ENCODE measurements at regions not wholly inside any gene's neighbourhood (a gene's known extent, or its start where the extent isn't known, plus 50 kb on each side); places are given as distances from the start of the nearest gene placed in this dataset.

DNA sequence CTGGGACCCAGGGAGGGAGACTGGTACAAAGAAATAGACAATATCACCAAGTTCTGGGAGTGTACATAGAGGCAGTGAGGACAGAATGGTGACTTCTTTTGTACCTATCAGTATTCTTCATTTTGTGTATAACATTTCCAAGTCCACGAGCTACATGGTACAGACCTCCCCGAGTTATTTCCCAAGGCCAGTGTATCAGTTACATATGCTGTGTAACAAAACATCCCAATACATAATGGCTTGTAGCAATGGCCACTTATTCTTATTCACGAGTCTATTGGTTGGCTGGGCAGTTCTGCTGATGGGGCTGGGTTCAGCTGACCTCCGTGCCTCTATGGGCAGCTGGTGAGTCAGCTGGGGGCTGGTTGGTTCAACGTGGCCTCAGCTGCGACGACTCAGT, 98.7 kb upstream of the RFLNA start:
- TF ChIP-seq, protein P1, sequence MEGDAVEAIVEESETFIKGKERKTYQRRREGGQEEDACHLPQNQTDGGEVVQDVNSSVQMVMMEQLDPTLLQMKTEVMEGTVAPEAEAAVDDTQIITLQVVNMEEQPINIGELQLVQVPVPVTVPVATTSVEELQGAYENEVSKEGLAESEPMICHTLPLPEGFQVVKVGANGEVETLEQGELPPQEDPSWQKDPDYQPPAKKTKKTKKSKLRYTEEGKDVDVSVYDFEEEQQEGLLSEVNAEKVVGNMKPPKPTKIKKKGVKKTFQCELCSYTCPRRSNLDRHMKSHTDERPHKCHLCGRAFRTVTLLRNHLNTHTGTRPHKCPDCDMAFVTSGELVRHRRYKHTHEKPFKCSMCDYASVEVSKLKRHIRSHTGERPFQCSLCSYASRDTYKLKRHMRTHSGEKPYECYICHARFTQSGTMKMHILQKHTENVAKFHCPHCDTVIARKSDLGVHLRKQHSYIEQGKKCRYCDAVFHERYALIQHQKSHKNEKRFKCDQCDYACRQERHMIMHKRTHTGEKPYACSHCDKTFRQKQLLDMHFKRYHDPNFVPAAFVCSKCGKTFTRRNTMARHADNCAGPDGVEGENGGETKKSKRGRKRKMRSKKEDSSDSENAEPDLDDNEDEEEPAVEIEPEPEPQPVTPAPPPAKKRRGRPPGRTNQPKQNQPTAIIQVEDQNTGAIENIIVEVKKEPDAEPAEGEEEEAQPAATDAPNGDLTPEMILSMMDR (IDR thresholded peaks at IDR 0.05), result no peak
- no peak for TF ChIP-seq POLR2A (IDR thresholded peaks at IDR 0.05)

Measured in testis (tissue), 2 donors.